ENCODE measurements at regions not wholly inside any gene's neighbourhood (a gene's known extent, or its start where the extent isn't known, plus 50 kb on each side); places are given as distances from the start of the nearest gene placed in this dataset.

DNA sequence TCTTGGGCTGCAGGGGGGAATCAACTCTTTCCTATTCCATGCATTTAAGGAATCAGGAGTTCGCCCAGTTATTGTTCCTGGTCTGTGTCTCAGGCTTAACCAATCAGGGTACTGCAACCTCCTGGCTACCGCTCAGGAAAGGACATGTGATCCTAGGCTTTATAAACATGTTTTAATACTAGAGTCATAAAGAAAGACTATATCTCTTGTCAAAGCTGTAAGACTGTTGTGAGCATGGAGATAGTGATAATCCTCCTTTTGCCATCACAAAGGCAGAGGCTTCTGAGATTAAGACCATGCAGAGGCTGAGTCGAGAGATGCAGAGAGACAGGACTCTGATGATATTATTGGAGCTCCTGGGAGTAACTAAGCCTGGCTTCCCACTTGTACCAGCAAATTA is 137.0 kb downstream of the YIPF5 start:
- no peak overlapping the region for H3K27ac ChIP-seq (ENCODE audit: control insufficient read depth, insufficient read depth)
- H2AFZ ChIP-seq (ENCODE audit: control insufficient read depth, low read depth, low read length), result no peak overlapping the region
- no peaks in the 10 kb centered on the region for H3K79me2 ChIP-seq (ENCODE audit: control insufficient read depth, insufficient read depth, low read length)
- ChIA-PET SMC1A (ENCODE audit: uncharacterized antibody, unreplicated experiment) (interaction anchor here (0.8 to 1.0 kb wide), 3 partner anchors 12 to 40 kb away, joined by 3 to 4 read pairs (median 3); no protein-coding TSS in a partner anchor), RAD21 (ENCODE audit: unreplicated experiment) (no interaction called here), CTCF (no interaction called here), POLR2A (no interaction called here)
- FAIRE-seq (no peak), ATAC-seq (no peak), DNase-seq (ENCODE audit: low read depth, low spot score) (no peak)
- H3K9ac ChIP-seq (ENCODE audit: control insufficient read depth, insufficient read depth, low read length), result no peak overlapping the region
- intact Hi-C loops (cut with micrococcal nuclease; ENCODE audit: unreplicated experiment), result no loop called here
- in situ Hi-C loops (cut with MboI), result no loop called here
- no peaks in the 10 kb centered on the region for H3K27me3 ChIP-seq (replicated peaks in 1 of 2; ENCODE audit: control insufficient read depth in 2 of 2, insufficient read depth in 2 of 2, low read length in 1 of 2)
- WGBS (ENCODE audit: insufficient coverage, insufficient replicate concordance, low lambda C conversion rate, missing lambda C conversion rate), result 39% methylated on average over 3 of the region's 3 CpGs
- no peak overlapping the region for H3K4me2 ChIP-seq (ENCODE audit: control insufficient read depth, insufficient read depth)
- BruUV-seq (replicated peaks), result no TSS peak
- no peak for TF ChIP-seq CBX3 (IDR thresholded peaks at IDR 0.05; ENCODE audit: borderline replicate concordance, low read depth)
- no peak for TF ChIP-seq SMC3 (IDR thresholded peaks at IDR 0.05; ENCODE audit: borderline replicate concordance, low read length)
- no peak for TF ChIP-seq TBL1XR1 (IDR thresholded peaks at IDR 0.05; ENCODE audit: low read depth, low read length)
- TF ChIP-seq POU2F2 (IDR thresholded peaks at IDR 0.05; ENCODE audit: borderline replicate concordance, low read depth, low read length), result no peak
- TF ChIP-seq USF1 (IDR thresholded peaks at IDR 0.05; ENCODE audit: borderline replicate concordance, extremely low read length, insufficient read depth, low read depth, low read length), result no peak
- no peaks in the 10 kb centered on the region for H3K9me3 ChIP-seq (replicated peaks; ENCODE audit: control insufficient read depth, insufficient read depth, low read length)
- H3K36me3 ChIP-seq (ENCODE audit: control insufficient read depth in 2 of 2, insufficient read depth in 2 of 2, low read length in 1 of 2), result no peaks in the 10 kb centered on the region
- no peaks in the 10 kb centered on the region for H4K20me1 ChIP-seq (ENCODE audit: control insufficient read depth, insufficient read depth)
- no peaks in the 10 kb centered on the region for H3K4me1 ChIP-seq (ENCODE audit: control insufficient read depth, insufficient read depth, low read length)
- H3K4me3 ChIP-seq, result no peak overlapping the region

GRCh38 chr5:144035046-144035740 is 135.3 kb downstream of the YIPF5 start:
- Histone ChIP-seq H3K4me3 (no peak overlapping the region), H3K4me1 (ENCODE audit: control insufficient read depth, insufficient read depth, low read length) (no peaks in the 10 kb centered on the region), H3K9ac (ENCODE audit: control insufficient read depth, insufficient read depth, low read length) (no peak overlapping the region), H4K20me1 (ENCODE audit: control insufficient read depth, insufficient read depth) (no peaks in the 10 kb centered on the region), H3K27ac (ENCODE audit: control insufficient read depth, insufficient read depth) (no peak overlapping the region), H3K79me2 (ENCODE audit: control insufficient read depth, insufficient read depth, low read length) (no peaks in the 10 kb centered on the region), H3K27me3 (replicated peaks in 1 of 2; ENCODE audit: control insufficient read depth in 2 of 2, insufficient read depth in 2 of 2, low read length in 1 of 2) (no peaks in the 10 kb centered on the region), H3K9me3 (replicated peaks; ENCODE audit: control insufficient read depth, insufficient read depth, low read length) (no peaks in the 10 kb centered on the region), H2AFZ (ENCODE audit: control insufficient read depth, low read depth, low read length) (no peak overlapping the region), H3K36me3 (ENCODE audit: control insufficient read depth in 2 of 2, insufficient read depth in 2 of 2, low read length in 1 of 2) (no peaks in the 10 kb centered on the region), H3K4me2 (ENCODE audit: control insufficient read depth, insufficient read depth) (no peak overlapping the region)
- RAD21 ChIA-PET (ENCODE audit: unreplicated experiment), result no interaction called here
- CTCF ChIA-PET, result no interaction called here
- DNase-seq (ENCODE audit: low read depth, low spot score) (no peak), FAIRE-seq (no peak), ATAC-seq (no peak)
- 10% methylated on average over 4 of the region's 4 CpGs for WGBS (ENCODE audit: insufficient coverage, insufficient replicate concordance, low lambda C conversion rate, missing lambda C conversion rate)
- TF ChIP-seq IKZF2 (IDR thresholded peaks at IDR 0.05), result no peak
- no peak for TF ChIP-seq NFIC (IDR thresholded peaks at IDR 0.05; ENCODE audit: low read depth, low read length)
- TF ChIP-seq SRF (IDR thresholded peaks at IDR 0.05; ENCODE audit: low read depth in 2 of 2, low read length in 2 of 2), result no peak
- no peak for TF ChIP-seq ESRRA (IDR thresholded peaks at IDR 0.05; ENCODE audit: low read length)
- no peak for TF ChIP-seq HSF1 (IDR thresholded peaks at IDR 0.05; ENCODE audit: low read depth, low read length)
- no peak for TF ChIP-seq RAD51 (IDR thresholded peaks at IDR 0.05)
- TF ChIP-seq ZNF274 (IDR thresholded peaks at IDR 0.05; ENCODE audit: insufficient read depth, insufficient read length), result no peak
- no peak for TF ChIP-seq RCOR1 (conservative IDR thresholded peaks at IDR 0.05; ENCODE audit: low read depth, low read length)
- TF ChIP-seq HDAC2 (IDR thresholded peaks at IDR 0.05), result no peak
- no peak for TF ChIP-seq RAD21 (IDR thresholded peaks at IDR 0.05; ENCODE audit: insufficient read depth, low read depth, low read length)
- no peak for TF ChIP-seq NR2C1 (IDR thresholded peaks at IDR 0.05)
- TF ChIP-seq BRCA1 (IDR thresholded peaks at IDR 0.05; ENCODE audit: low read depth, low read length), result no peak
- TF ChIP-seq CHD2 (IDR thresholded peaks at IDR 0.05; ENCODE audit: borderline replicate concordance, low read depth, low read length), result no peak
- in situ Hi-C loops (cut with MboI) (no loop called here), intact Hi-C loops (cut with micrococcal nuclease; ENCODE audit: unreplicated experiment) (no loop called here)
- SMC1A ChIA-PET (ENCODE audit: uncharacterized antibody, unreplicated experiment), result no interaction called here
- POLR2A ChIA-PET, result no interaction called here
- BruUV-seq (replicated peaks), result no TSS peak

All from GM12878 (cell line).